HG02884 (cell line): ENCODE measurements at regions not wholly inside any gene's neighbourhood (a gene's known extent, or its start where the extent isn't known, plus 50 kb on each side); places are given as distances from the start of the nearest gene placed in this dataset.

Source experiments
- ATAC-seq: cut with Tn5 transposase; IDR thresholded peaks from one replicate; pipeline ENCODE4 v1.9.1; 2021; ENCODE audit warnings: mild to moderate bottlenecking, moderate library complexity; ENCODE audit not compliant: unreplicated experiment

- ATAC-seq = no peak
Observed at GRCh38 chr5:74083096-74083791, 457.2 kb downstream of the ARHGEF28 start.

- no peak for ATAC-seq
Observed at GRCh38 chr5:74082512-74083055, 456.6 kb downstream of the ARHGEF28 start.

- ATAC-seq = no peak
Observed at GRCh38 chr5:74081126-74081525, 455.1 kb downstream of the ARHGEF28 start.

GRCh38 chr5:74079971-74080556 is 454.1 kb downstream of the ARHGEF28 start:
- ATAC-seq = no peak

DNA sequence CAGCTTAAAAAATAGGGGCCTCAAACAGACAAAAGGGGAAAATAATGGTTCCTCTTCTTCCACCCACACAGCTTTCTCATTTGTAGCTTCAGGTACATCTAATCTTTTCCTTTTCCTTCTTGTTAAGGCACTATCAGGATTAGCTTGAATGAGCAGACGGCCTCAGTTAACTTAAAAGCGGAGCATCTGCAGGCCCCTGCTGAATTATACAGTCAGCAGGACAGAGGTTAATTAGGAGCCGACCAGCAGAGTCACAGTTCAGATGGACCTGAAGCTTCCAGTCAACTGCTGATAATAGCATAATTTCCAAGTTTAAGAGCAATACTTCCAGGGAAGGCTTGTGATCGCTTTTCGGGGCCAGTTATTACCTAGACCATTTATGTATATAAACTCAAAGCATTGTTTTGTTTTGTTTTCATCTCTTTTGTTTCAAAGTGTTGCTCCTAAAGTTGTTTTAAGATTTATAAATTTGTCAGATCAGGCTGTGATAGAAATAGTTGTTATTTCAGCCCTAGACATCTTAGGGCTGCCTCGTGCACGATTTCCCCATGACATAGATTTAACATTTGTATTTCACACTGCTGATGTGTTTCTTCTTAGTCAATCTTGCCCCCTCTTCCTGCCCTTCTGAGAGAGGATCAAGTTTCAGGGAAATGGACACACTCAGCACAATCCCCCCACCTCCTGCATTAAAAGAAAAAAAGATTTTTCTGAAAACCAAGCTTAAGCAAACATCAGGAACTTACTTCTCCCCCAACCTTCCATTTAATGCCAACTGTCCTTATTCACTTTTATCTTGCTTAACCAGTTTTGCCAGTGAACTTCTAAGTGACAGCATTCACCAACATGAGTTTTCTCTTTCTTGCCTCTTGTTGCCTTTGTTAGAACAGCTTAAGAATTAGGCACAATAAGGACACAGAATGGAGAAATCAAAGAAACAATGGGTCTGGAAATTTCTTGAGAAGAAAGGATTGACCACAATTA is 449.8 kb downstream of the ARHGEF28 start:
- ATAC-seq = no peak

DNA sequence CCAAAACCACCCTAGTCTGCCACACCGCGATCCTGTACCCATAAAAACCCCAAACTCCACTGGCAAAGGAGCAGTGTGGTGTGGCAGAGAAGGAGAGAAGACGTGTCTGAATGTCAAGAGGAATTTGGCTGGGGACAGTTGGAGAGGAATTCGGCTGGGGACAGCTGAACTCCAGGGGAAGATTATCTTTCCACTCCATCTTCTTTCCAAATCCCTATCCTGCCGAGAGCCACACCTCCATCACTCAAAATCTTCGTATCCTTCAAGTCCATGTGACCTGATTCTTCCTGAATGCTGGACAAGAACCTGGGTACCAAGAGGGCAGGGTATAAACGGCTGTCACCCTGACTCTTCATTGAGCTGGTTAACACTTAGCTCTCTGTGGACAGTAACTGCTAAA is 448.1 kb downstream of the ARHGEF28 start:
- no peak for ATAC-seq

- no peak for ATAC-seq
Observed at GRCh38 chr5:74073257-74073656, 447.3 kb downstream of the ARHGEF28 start.

DNA sequence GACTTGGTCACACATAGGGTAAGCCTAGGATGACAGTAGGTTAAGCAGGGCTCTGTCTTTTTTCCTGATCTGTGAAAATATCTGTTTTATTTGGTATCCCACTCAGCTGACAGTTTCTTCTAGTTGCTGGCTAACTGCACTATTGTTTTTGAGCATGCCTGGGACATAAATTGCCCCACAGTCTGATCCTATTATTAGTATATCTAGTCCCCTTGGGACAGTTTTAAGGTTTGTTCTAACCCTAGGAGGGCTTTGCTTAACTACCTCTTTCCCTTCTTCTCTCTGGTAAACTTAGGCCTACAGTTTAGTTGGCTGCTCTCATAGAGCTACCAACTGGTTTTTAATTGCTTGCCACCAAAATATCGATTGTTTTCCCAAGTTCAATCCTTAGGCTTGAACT is 446.6 kb downstream of the ARHGEF28 start:
- no peak for ATAC-seq

- ATAC-seq = no peak
Observed at GRCh38 chr5:74070766-74071165, 444.8 kb downstream of the ARHGEF28 start.

GRCh38 chr5:74069741-74070140 is 443.7 kb downstream of the ARHGEF28 start:
- no peak for ATAC-seq

DNA sequence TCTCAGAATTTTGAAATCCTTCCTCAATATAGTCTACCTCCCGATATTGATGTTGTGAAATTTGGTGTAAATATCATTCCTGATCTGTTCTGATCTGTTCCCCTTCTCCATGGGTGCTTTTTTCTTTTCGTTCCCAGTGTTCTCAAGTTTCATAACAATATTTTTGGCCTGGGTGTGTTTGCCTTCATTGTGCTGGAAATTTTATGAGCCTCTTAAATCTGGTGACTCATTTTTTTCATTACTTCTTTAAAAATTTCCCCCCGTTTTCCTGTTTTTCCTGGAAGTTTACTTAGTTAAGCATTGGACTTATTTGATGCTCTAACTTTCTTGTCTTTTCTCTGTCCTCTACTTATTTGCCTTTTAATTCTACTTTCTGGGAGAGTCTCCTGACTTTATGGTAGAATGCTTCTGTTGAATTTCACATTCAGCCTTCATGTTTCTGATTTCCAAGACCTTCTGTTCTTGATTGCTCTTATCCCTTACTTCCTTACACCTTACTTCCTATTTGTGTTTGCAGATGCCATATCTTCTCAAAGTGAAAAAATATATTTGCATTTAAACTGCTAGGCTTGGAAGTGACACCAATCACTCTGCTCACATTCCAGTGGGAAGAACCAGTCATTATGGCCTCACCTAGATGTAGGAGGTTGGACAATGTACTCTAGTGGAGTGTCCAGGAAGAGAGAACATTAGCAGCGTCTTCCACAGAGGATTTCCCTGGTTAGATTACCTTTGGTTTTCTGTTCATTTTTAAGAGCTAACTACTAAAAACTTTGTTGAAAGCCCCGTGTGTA is 441.9 kb downstream of the ARHGEF28 start:
- no peak for ATAC-seq

- ATAC-seq = no peak
Observed at GRCh38 chr5:74064911-74065310, 438.9 kb downstream of the ARHGEF28 start.

- no peak for ATAC-seq
Observed at GRCh38 chr5:74064225-74064624, 438.2 kb downstream of the ARHGEF28 start.

GRCh38 chr5:74063821-74064220 is 437.8 kb downstream of the ARHGEF28 start:
- no peak for ATAC-seq

- ATAC-seq = no peak
Observed at GRCh38 chr5:74063346-74063745, 437.4 kb downstream of the ARHGEF28 start.

DNA sequence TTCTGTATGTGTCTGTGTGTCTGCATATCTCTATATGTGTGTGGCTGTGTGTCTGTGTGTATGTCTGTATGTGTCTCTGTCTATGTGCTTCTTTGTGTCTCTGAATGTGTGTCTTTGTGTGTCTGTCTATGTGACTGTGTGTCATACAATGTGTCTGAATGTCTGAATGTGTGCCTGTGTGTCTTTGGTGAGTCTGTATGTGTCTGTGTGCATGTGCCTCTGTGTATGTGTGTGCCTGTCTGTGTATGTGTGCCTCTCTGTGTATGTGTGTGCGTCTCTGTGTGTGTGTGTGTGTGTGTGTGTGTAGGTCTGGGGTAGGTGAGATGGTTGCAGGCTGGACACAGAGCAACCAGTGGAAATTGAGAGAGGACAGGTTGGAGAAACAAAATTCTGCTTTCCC is 435.3 kb downstream of the ARHGEF28 start:
- no peak for ATAC-seq

- ATAC-seq = no peak
Observed at GRCh38 chr5:74059706-74060105, 433.7 kb downstream of the ARHGEF28 start.

DNA sequence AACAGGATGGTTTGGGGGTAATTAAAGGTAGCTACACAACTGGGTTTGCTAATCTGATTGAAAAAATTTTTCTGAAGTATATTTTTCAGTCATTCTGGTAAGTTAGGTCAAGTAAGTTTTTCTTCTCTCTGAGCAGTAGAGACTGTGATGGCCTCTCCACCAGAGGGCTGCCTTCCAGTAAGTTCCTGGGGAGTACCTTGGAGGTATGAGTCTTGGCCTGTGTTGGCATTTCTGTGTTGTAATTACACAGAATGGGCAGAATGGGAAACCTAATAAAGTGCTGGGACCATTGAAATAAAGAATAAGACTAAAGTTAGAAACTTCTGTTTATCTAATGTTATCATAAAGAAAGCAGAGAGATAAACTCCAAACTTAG is 430.8 kb downstream of the ARHGEF28 start:
- no peak for ATAC-seq

- no peak for ATAC-seq
Observed at GRCh38 chr5:74056107-74056788, 430.3 kb downstream of the ARHGEF28 start.

DNA sequence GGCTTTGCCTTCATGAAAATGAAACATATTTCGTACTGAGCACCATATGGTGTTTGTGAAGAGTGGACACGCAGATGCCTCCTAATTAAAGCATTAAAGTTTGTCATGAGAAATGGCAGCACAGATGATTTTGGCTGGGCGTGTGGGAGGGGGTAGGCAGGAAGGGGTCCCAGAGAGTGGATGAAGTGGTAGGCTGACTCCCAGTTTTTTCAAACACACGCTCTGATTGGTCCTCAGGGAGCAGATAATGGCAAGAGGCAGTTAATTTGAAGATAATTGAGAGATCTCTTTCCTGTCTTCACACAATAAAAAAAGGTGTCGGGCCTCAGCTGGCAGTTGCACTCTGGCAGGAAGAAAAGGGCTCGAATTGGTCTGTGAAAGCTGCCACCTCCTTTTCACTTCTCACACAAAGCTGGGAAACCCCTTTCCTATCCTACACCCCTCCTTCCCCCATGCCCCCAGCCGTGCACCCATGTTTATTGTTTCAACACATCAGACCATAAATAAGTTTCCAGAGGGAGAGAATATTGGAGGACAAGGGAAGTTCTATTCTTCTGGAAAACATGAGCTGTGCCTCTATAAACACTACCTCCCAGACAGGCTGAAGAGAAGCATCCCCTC is 429.6 kb downstream of the ARHGEF28 start:
- no peak for ATAC-seq
